ENCODE measurements at regions not wholly inside any gene's neighbourhood (a gene's known extent, or its start where the extent isn't known, plus 50 kb on each side); places are given as distances from the start of the nearest gene placed in this dataset.

- H3K36me3 Mint-ChIP-seq (ENCODE audit: low read depth) = no peaks in the 10 kb centered on the region
These were observed 318.2 kb downstream of the MAFB start for GRCh38 chr20:40370800-40371199.

GRCh38 chr20:40368876-40369275 is 320.2 kb downstream of the MAFB start:
- H3K4me1 Mint-ChIP-seq (ENCODE audit: low read depth) = no peaks in the 10 kb centered on the region
- H3K27ac Mint-ChIP-seq = no peak overlapping the region
- H3K4me3 Mint-ChIP-seq = no peak overlapping the region
- H3K9me3 Mint-ChIP-seq = no peaks in the 10 kb centered on the region
- no peak for DNase-seq (ENCODE audit: low spot score)
- H3K36me3 Mint-ChIP-seq (ENCODE audit: low read depth) = no peaks in the 10 kb centered on the region
- no peaks in the 10 kb centered on the region for H3K27me3 Mint-ChIP-seq (ENCODE audit: low read depth)

More at GRCh38 chr20:40370800-40371199, 318.2 kb downstream of the MAFB start:
- Mint-ChIP-seq H3K27me3 (ENCODE audit: low read depth) (no peaks in the 10 kb centered on the region), H3K4me1 (ENCODE audit: low read depth) (no peaks in the 10 kb centered on the region), H3K9me3 (no peaks in the 10 kb centered on the region), H3K27ac (no peak overlapping the region), H3K4me3 (no peak overlapping the region)
- no peak for DNase-seq (ENCODE audit: low spot score)

- no peak overlapping the region for H3K27ac Mint-ChIP-seq
- DNase-seq (ENCODE audit: low spot score) = no peak
- no peaks in the 10 kb centered on the region for H3K36me3 Mint-ChIP-seq (ENCODE audit: low read depth)
- no peaks in the 10 kb centered on the region for H3K4me1 Mint-ChIP-seq (ENCODE audit: low read depth)
- no peak overlapping the region for H3K4me3 Mint-ChIP-seq
- no peaks in the 10 kb centered on the region for H3K27me3 Mint-ChIP-seq (ENCODE audit: low read depth)
- no peaks in the 10 kb centered on the region for H3K9me3 Mint-ChIP-seq
These were observed 327.1 kb downstream of the MAFB start for GRCh38 chr20:40361916-40362315.

- Mint-ChIP-seq H3K36me3 (ENCODE audit: low read depth) (no peaks in the 10 kb centered on the region), H3K27me3 (ENCODE audit: low read depth) (no peaks in the 10 kb centered on the region), H3K9me3 (no peaks in the 10 kb centered on the region), H3K27ac (no peak overlapping the region), H3K4me3 (no peak overlapping the region), H3K4me1 (ENCODE audit: low read depth) (no peaks in the 10 kb centered on the region)
- DNase-seq (ENCODE audit: low spot score) = no peak
These were observed 329.7 kb downstream of the MAFB start for GRCh38 chr20:40359131-40359912.

- Mint-ChIP-seq H3K27me3 (ENCODE audit: low read depth) (no peaks in the 10 kb centered on the region), H3K4me3 (no peak overlapping the region), H3K4me1 (ENCODE audit: low read depth) (no peaks in the 10 kb centered on the region), H3K9me3 (no peaks in the 10 kb centered on the region), H3K27ac (no peak overlapping the region), H3K36me3 (ENCODE audit: low read depth) (no peaks in the 10 kb centered on the region)
- DNase-seq (ENCODE audit: low spot score) = no peak
These were observed 334.2 kb downstream of the MAFB start for GRCh38 chr20:40354880-40355279.

GRCh38 chr20:40343390-40343789 is 345.6 kb downstream of the MAFB start:
- Mint-ChIP-seq H3K27me3 (ENCODE audit: low read depth) (no peaks in the 10 kb centered on the region), H3K9me3 (peaks cover 17% of the 10 kb centered on the region), H3K36me3 (ENCODE audit: low read depth) (no peaks in the 10 kb centered on the region), H3K27ac (no peak overlapping the region), H3K4me1 (ENCODE audit: low read depth) (no peaks in the 10 kb centered on the region), H3K4me3 (no peak overlapping the region)
- no peak for DNase-seq (ENCODE audit: low spot score)

- H3K27me3 Mint-ChIP-seq (ENCODE audit: low read depth) = no peaks in the 10 kb centered on the region
- DNase-seq (ENCODE audit: low spot score) = no peak
These were observed 347.5 kb downstream of the MAFB start for GRCh38 chr20:40341561-40341960.

GRCh38 chr20:40339661-40340449 is 349.2 kb downstream of the MAFB start:
- H3K4me1 Mint-ChIP-seq (ENCODE audit: low read depth) = no peaks in the 10 kb centered on the region
- DNase-seq (ENCODE audit: low spot score) = no peak
- H3K4me3 Mint-ChIP-seq = no peak overlapping the region
- no peak overlapping the region for H3K27ac Mint-ChIP-seq
- H3K36me3 Mint-ChIP-seq (ENCODE audit: low read depth) = no peaks in the 10 kb centered on the region
- H3K27me3 Mint-ChIP-seq (ENCODE audit: low read depth) = no peaks in the 10 kb centered on the region
- peaks cover 17% of the 10 kb centered on the region for H3K9me3 Mint-ChIP-seq

More at GRCh38 chr20:40341561-40341960, 347.5 kb downstream of the MAFB start:
- peaks cover 17% of the 10 kb centered on the region for H3K9me3 Mint-ChIP-seq
- no peak overlapping the region for H3K27ac Mint-ChIP-seq
- H3K36me3 Mint-ChIP-seq (ENCODE audit: low read depth) = no peaks in the 10 kb centered on the region
- H3K4me3 Mint-ChIP-seq = no peak overlapping the region
- no peaks in the 10 kb centered on the region for H3K4me1 Mint-ChIP-seq (ENCODE audit: low read depth)

GRCh38 chr20:40336533-40336932 is 352.5 kb downstream of the MAFB start:
- no peaks in the 10 kb centered on the region for H3K9me3 Mint-ChIP-seq
- no peaks in the 10 kb centered on the region for H3K36me3 Mint-ChIP-seq (ENCODE audit: low read depth)
- no peak overlapping the region for H3K4me3 Mint-ChIP-seq
- no peaks in the 10 kb centered on the region for H3K27me3 Mint-ChIP-seq (ENCODE audit: low read depth)
- H3K4me1 Mint-ChIP-seq (ENCODE audit: low read depth) = no peaks in the 10 kb centered on the region
- DNase-seq (ENCODE audit: low spot score) = no peak
- H3K27ac Mint-ChIP-seq = no peak overlapping the region

- Mint-ChIP-seq H3K27me3 (ENCODE audit: low read depth) (no peaks in the 10 kb centered on the region), H3K4me1 (ENCODE audit: low read depth) (no peaks in the 10 kb centered on the region), H3K36me3 (ENCODE audit: low read depth) (no peaks in the 10 kb centered on the region)
These were observed 353.1 kb downstream of the MAFB start for GRCh38 chr20:40335901-40336351.

GRCh38 chr20:40335437-40335836 is 353.6 kb downstream of the MAFB start:
- no peak overlapping the region for H3K4me3 Mint-ChIP-seq
- H3K36me3 Mint-ChIP-seq (ENCODE audit: low read depth) = no peaks in the 10 kb centered on the region
- H3K27ac Mint-ChIP-seq = no peak overlapping the region
- H3K9me3 Mint-ChIP-seq = no peaks in the 10 kb centered on the region
- DNase-seq (ENCODE audit: low spot score) = no peak
- H3K4me1 Mint-ChIP-seq (ENCODE audit: low read depth) = no peaks in the 10 kb centered on the region
- H3K27me3 Mint-ChIP-seq (ENCODE audit: low read depth) = no peaks in the 10 kb centered on the region

More at GRCh38 chr20:40335901-40336351, 353.1 kb downstream of the MAFB start:
- Mint-ChIP-seq H3K9me3 (no peaks in the 10 kb centered on the region), H3K27ac (no peak overlapping the region), H3K4me3 (no peak overlapping the region)
- DNase-seq (ENCODE audit: low spot score) = no peak

GRCh38 chr20:40333591-40333990 is 355.4 kb downstream of the MAFB start:
- Mint-ChIP-seq H3K36me3 (ENCODE audit: low read depth) (no peaks in the 10 kb centered on the region), H3K4me3 (no peak overlapping the region), H3K9me3 (no peaks in the 10 kb centered on the region), H3K4me1 (ENCODE audit: low read depth) (no peaks in the 10 kb centered on the region), H3K27me3 (ENCODE audit: low read depth) (no peaks in the 10 kb centered on the region), H3K27ac (no peak overlapping the region)
- no peak for DNase-seq (ENCODE audit: low spot score)

GRCh38 chr20:40331807-40332560 is 357.1 kb downstream of the MAFB start:
- no peaks in the 10 kb centered on the region for H3K36me3 Mint-ChIP-seq (ENCODE audit: low read depth)
- H3K9me3 Mint-ChIP-seq = no peaks in the 10 kb centered on the region
- H3K4me1 Mint-ChIP-seq (ENCODE audit: low read depth) = no peaks in the 10 kb centered on the region
- DNase-seq (ENCODE audit: low spot score) = no peak
- H3K4me3 Mint-ChIP-seq = no peak overlapping the region
- H3K27me3 Mint-ChIP-seq (ENCODE audit: low read depth) = no peaks in the 10 kb centered on the region
- H3K27ac Mint-ChIP-seq = no peak overlapping the region

- DNase-seq (ENCODE audit: low spot score) = no peak
- no peaks in the 10 kb centered on the region for H3K4me1 Mint-ChIP-seq (ENCODE audit: low read depth)
- H3K36me3 Mint-ChIP-seq (ENCODE audit: low read depth) = no peaks in the 10 kb centered on the region
- H3K27me3 Mint-ChIP-seq (ENCODE audit: low read depth) = no peaks in the 10 kb centered on the region
- H3K4me3 Mint-ChIP-seq = no peak overlapping the region
- no peak overlapping the region for H3K27ac Mint-ChIP-seq
- H3K9me3 Mint-ChIP-seq = no peaks in the 10 kb centered on the region
These were observed 357.8 kb downstream of the MAFB start for GRCh38 chr20:40331249-40331648.

Data from T-helper 2 cell treated with Interferon-gamma antibody and Interleukin-4, amounts not matched to agents 5 μg/mL and 100 μg/mL, for 36 hours (primary cell).